K562 (cell line): ENCODE measurements at regions not wholly inside any gene's neighbourhood (a gene's known extent, or its start where the extent isn't known, plus 50 kb on each side); places are given as distances from the start of the nearest gene placed in this dataset.

Source experiments
- ATAC-seq: fragments of 200-7000 bp; cut with Tn5 transposase; 3 replicates; pipeline ENCODE4 v1.9.1; 2020; ENCODE audit warnings: moderate library complexity
- BruUV-seq: library from RNA; stranded (reverse); fragments of 400-500 nt; replicated peaks from 2 replicates; lab custom pipeline; 2021; lab: Mats Ljungman, UMichigan
- CTCF ChIA-PET: fragments of 300-600 bp; formaldehyde crosslinking; extraction: SDS; loops from one replicate; lab custom pipeline; 2021; ENCODE audit warnings: low intra/inter-chr PET ratio; lab: Yijun Ruan, JAX
- POLR2A ChIA-PET: fragments of 300-600, 350-650 bp; sonication (Branson Sonifier 250); formaldehyde crosslinking; extraction: SDS; loops from one replicate; lab custom pipeline; 2021; ENCODE audit warnings: antibody characterized with exemption, inconsistent platforms; lab: Yijun Ruan, JAX
- DNase-seq, 4 experiments: peaks; one replicate each; pipeline versions ENCODE4 v3.0.0 to v3.0.0-alpha.2; 2011 to 2018; ENCODE audit warnings: low spot score in 3 of 4, mixed read lengths in 3 of 4; ENCODE audit errors: extremely low read depth in 1 of 4
- FAIRE-seq: peaks from 2 replicates; lab custom pipeline; 2011; peaks lifted over from hg19 to GRCh38; lab: Jason Lieb, UNC
- H2AFZ ChIP-seq: 2 replicates; pipeline ENCODE4 v1.6.0; 2011; ENCODE audit warnings: low read depth, low read length, control low read depth, inconsistent platforms
- H3K27ac ChIP-seq: fragments of 200-600 bp; 3 replicates; pipeline ENCODE4 v1.8.0; 2011; ENCODE audit warnings: low read depth, mild to moderate bottlenecking, control low read depth, inconsistent platforms, low read length, moderate library complexity, mixed read lengths; ENCODE audit errors: extremely low read depth
- H3K27me3 ChIP-seq, 2 experiments: fragments of 300-600 bp in 1 of 2; 2 replicates in 1 of 2; 3 replicates in 1 of 2; pipeline versions ENCODE4 v1.6.0 to v1.8.0; 2011; ENCODE audit warnings: inconsistent platforms in 2 of 2, low read length in 2 of 2, mild to moderate bottlenecking in 1 of 2, mixed read lengths in 1 of 2, moderate library complexity in 1 of 2; ENCODE audit not compliant: control insufficient read depth in 2 of 2, insufficient read depth in 2 of 2
- H3K36me3 ChIP-seq: fragments of 300-600 bp; 3 replicates; pipeline ENCODE4 v1.8.0; 2011; ENCODE audit warnings: mild to moderate bottlenecking, low read length, inconsistent platforms; ENCODE audit not compliant: control insufficient read depth, insufficient read depth
- H3K4me1 ChIP-seq, 2 experiments: fragments of 200-600 bp in 1 of 2; replicated peaks in 1 of 2; 2 replicates in 1 of 2; 3 replicates in 1 of 2; pipeline versions ENCODE4 v1.5.1 to v1.8.0; 2011; ENCODE audit warnings: inconsistent platforms in 2 of 2, low read length in 2 of 2, mild to moderate bottlenecking in 1 of 2, mixed read lengths in 1 of 2, moderate library complexity in 1 of 2; ENCODE audit not compliant: control insufficient read depth in 2 of 2, insufficient read depth in 2 of 2
- H3K4me2 ChIP-seq: 2 replicates; pipeline ENCODE4 v1.6.1; 2011; ENCODE audit warnings: low read length, control low read depth, inconsistent platforms, mixed read lengths; ENCODE audit not compliant: insufficient read depth
- H3K4me3 ChIP-seq: fragments of 200-600 bp; sonication (generic), shearing (Covaris generic); 2 replicates; pipeline ENCODE4 v1.5.1; 2016; ENCODE audit warnings: control low read depth, inconsistent platforms
- H3K79me2 ChIP-seq: fragments of 200-600 bp; 3 replicates; pipeline ENCODE4 v1.8.0; 2011; ENCODE audit warnings: low read length, inconsistent platforms; ENCODE audit not compliant: control insufficient read depth, insufficient read depth
- H3K9ac ChIP-seq, 2 experiments: 2 replicates each; pipeline versions ENCODE4 v1.6.0 to v1.6.1; 2011; ENCODE audit warnings: low read depth in 2 of 2, low read length in 2 of 2, control low read depth in 1 of 2, inconsistent platforms in 1 of 2, mild to moderate bottlenecking in 1 of 2, mixed read lengths in 1 of 2; ENCODE audit not compliant: insufficient read depth in 1 of 2
- H3K9me1 ChIP-seq: one replicate; pipeline ENCODE4 v1.6.0; 2011; ENCODE audit warnings: inconsistent platforms, mild to moderate bottlenecking, low read length, moderate library complexity; ENCODE audit not compliant: control insufficient read depth, insufficient read depth
- H3K9me3 ChIP-seq: replicated peaks from 2 replicates; pipeline ENCODE4 v1.5.1; 2011; ENCODE audit warnings: low read depth, low read length, inconsistent platforms; ENCODE audit not compliant: control insufficient read depth, insufficient read depth
- H4K20me1 ChIP-seq: replicated peaks from 2 replicates; pipeline ENCODE4 v1.6.1; 2011; ENCODE audit warnings: low read length, inconsistent platforms, mixed read lengths; ENCODE audit not compliant: control insufficient read depth, insufficient read depth
- ETV6 ChIP-seq, 3 experiments: fragments of 150-350 bp in 1 of 3; sonication (generic) in 1 of 3; formaldehyde crosslinking in 1 of 3; IDR thresholded peaks; 2 replicates each; pipeline versions ENCODE4 v1.6.1 to v1.8.0; 2014 to 2022; ENCODE audit warnings: borderline replicate concordance in 2 of 3, low read depth in 2 of 3, antibody characterized with exemption in 1 of 3, low read length in 1 of 3, mild to moderate bottlenecking in 1 of 3, missing genetic modification reagents in 1 of 3
- GTF2B ChIP-seq: IDR thresholded peaks from 2 replicates; pipeline ENCODE4 v1.6.1; 2011; ENCODE audit not compliant: insufficient read length; ENCODE audit errors: extremely low read depth
- MLLT1 ChIP-seq, 2 experiments: fragments of 450-650 bp; IDR thresholded peaks; 2 replicates each; pipeline ENCODE4 v1.6.1; 2016
- PHF20 ChIP-seq: fragments of 450-650 bp; IDR thresholded peaks from 2 replicates; pipeline ENCODE4 v1.6.1; 2018; ENCODE audit not compliant: partially characterized antibody
- TGIF2 ChIP-seq: sonication (generic); formaldehyde crosslinking; IDR thresholded peaks from 2 replicates; pipeline ENCODE4 v1.8.1; 2022; ENCODE audit warnings: mild to moderate bottlenecking, missing genetic modification reagents, moderate library complexity
- ZBTB26 ChIP-seq: fragments of 450-650 bp; formaldehyde crosslinking; IDR thresholded peaks from 2 replicates; pipeline ENCODE4 v1.4.0; 2022; ENCODE audit warnings: missing genetic modification characterization
- ZFP30 ChIP-seq: fragments of 250-450 bp; sonication (Bioruptor Pico); IDR thresholded peaks from 2 replicates; pipeline ENCODE4 v1.8.0; 2022; ENCODE audit warnings: moderate library complexity, mild to moderate bottlenecking, inconsistent platforms, borderline replicate concordance
- WGBS: fragments of 100-300 bp; shearing (Covaris generic); methylation state at CpG from one replicate; pipeline ENCODE4 v1.1.6; 2016; ENCODE audit warnings: low coverage, mixed read lengths; ENCODE audit not compliant: insufficient coverage; ENCODE audit errors: missing lambda C conversion rate; 5-methylcytosine and 5-hydroxymethylcytosine counted together
- in situ Hi-C: fragments of 300-500 bp; cut with MboI; formaldehyde crosslinking; loops from 4 replicates; pipeline ENCODE4 v1.15.0; 2018; ENCODE audit warnings: inconsistent platforms, mixed read lengths
- intact Hi-C: fragments of 100-400 bp; cut with micrococcal nuclease; formaldehyde crosslinking; loops from 2 replicates; pipeline ENCODE4 v1.14.2; 2022

GRCh38 chr7:49639068-49639593, 134.3 kb upstream of the VWC2 start:
- H3K4me1 ChIP-seq = no peaks in the 10 kb centered on the region
- H3K9ac ChIP-seq = no peak overlapping the region
- no peaks in the 10 kb centered on the region for H3K27me3 ChIP-seq
- TF ChIP-seq ZFP30 (CRISPR knock-in tag) (no peak), ZBTB26 (CRISPR knock-in tag) (no peak), ETV6 (IDR thresholded peaks at IDR 0.05; ENCODE audit: borderline replicate concordance in 1 of 2, low read depth in 2 of 2, low read length in 1 of 2) (no peak), ETV6 (CRISPR knock-in tag; IDR thresholded peaks at IDR 0.05; ENCODE audit: borderline replicate concordance) (no peak), GTF2B (no peak), MLLT1 (IDR thresholded peaks at IDR 0.05) (no peak), PHF20 (no peak), TGIF2 (CRISPR knock-in tag) (no peak)
- TF ChIP-seq, all 486 proteins: peak for 0
- no TSS peak for BruUV-seq
- no peaks in the 10 kb centered on the region for H3K9me1 ChIP-seq
- H3K27ac ChIP-seq = no peak overlapping the region
- ChIA-PET CTCF (no interaction called here), POLR2A (no interaction called here)
- no peaks in the 10 kb centered on the region for H3K79me2 ChIP-seq
- no peak for ATAC-seq
- no peaks in the 10 kb centered on the region for H3K36me3 ChIP-seq
- no peak overlapping the region for H2AFZ ChIP-seq
- H3K9me3 ChIP-seq = no peaks in the 10 kb centered on the region
- no peaks in the 10 kb centered on the region for H4K20me1 ChIP-seq
- intact Hi-C loops (no loop called here), in situ Hi-C loops (no loop called here)
- WGBS = 0% methylated on average over 1 of the region's 1 CpG
- FAIRE-seq = no peak
- H3K4me3 ChIP-seq = no peak overlapping the region
- H3K4me2 ChIP-seq = no peak overlapping the region
- DNase-seq = no peak
